Hepatocyte (in vitro differentiated cells): ENCODE measurements at regions not wholly inside any gene's neighbourhood (a gene's known extent, or its start where the extent isn't known, plus 50 kb on each side); places are given as distances from the start of the nearest gene placed in this dataset.

ENCODE experiments used
- DNase-seq: peaks from one replicate; pipeline ENCODE4 v3.0.0-alpha.2; 2016; ENCODE audit warnings: low spot score
- H2AFZ ChIP-seq: fragments of 200-600 bp; sonication (generic); 2 replicates; pipeline ENCODE4 v1.6.0; 2016; ENCODE audit warnings: antibody characterized with exemption, mild to moderate bottlenecking
- H3K27ac ChIP-seq: fragments of 200-600 bp; sonication (generic); 2 replicates; pipeline ENCODE4 v1.5.1; 2016; ENCODE audit warnings: mild to moderate bottlenecking
- H3K27me3 ChIP-seq: fragments of 200-600 bp; sonication (generic); 2 replicates; pipeline ENCODE4 v1.6.1; 2016
- H3K36me3 ChIP-seq: fragments of 200-600 bp; sonication (generic); replicated peaks from 2 replicates; pipeline ENCODE4 v1.5.1; 2016; ENCODE audit warnings: low read depth; ENCODE audit not compliant: insufficient read depth
- H3K4me1 ChIP-seq: fragments of 200-600 bp; sonication (generic); 2 replicates; pipeline ENCODE4 v1.5.1; 2016; ENCODE audit warnings: mild to moderate bottlenecking, moderate library complexity; ENCODE audit not compliant: insufficient read depth
- H3K4me2 ChIP-seq: fragments of 200-600 bp; sonication (generic); 2 replicates; pipeline ENCODE4 v1.6.0; 2016
- H3K4me3 ChIP-seq: fragments of 200-600 bp; sonication (generic); 2 replicates; pipeline ENCODE4 v1.5.1; 2016; ENCODE audit warnings: mild to moderate bottlenecking
- H3K79me2 ChIP-seq: fragments of 200-600 bp; sonication (generic); 2 replicates; pipeline ENCODE4 v1.6.0; 2017; ENCODE audit warnings: mild to moderate bottlenecking
- H3K9me2 ChIP-seq: fragments of 200-600 bp; sonication (generic); replicated peaks from 2 replicates; pipeline ENCODE4 v1.6.0; 2017; ENCODE audit warnings: mild to moderate bottlenecking; ENCODE audit not compliant: insufficient read depth
- H3K9me3 ChIP-seq: fragments of 200-600 bp; sonication (generic); 2 replicates; pipeline ENCODE4 v1.5.1; 2016; ENCODE audit warnings: low read depth, mild to moderate bottlenecking
- H4K20me1 ChIP-seq: fragments of 200-600 bp; sonication (generic); 2 replicates; pipeline ENCODE4 v1.6.0; 2016; ENCODE audit warnings: mild to moderate bottlenecking; ENCODE audit not compliant: insufficient read depth, poor library complexity, severe bottlenecking
- EZH2 ChIP-seq: fragments of 200-600 bp; sonication (generic); IDR thresholded peaks from 2 replicates; pipeline ENCODE4 v1.6.1; 2016; ENCODE audit warnings: antibody characterized with exemption, mild to moderate bottlenecking, borderline replicate concordance
- EZH2phosphoT487 ChIP-seq: fragments of 200-600 bp; sonication (generic); IDR thresholded peaks from one replicate; pipeline ENCODE4 v1.6.1; 2018; ENCODE audit warnings: antibody characterized with exemption, mild to moderate bottlenecking, low read depth, moderate library complexity; ENCODE audit not compliant: unreplicated experiment, severe bottlenecking
- WGBS: methylation state at CpG from one replicate; pipeline ENCODE4 v1.1.6; 2016; ENCODE audit warnings: low lambda C conversion rate; ENCODE audit errors: missing lambda C conversion rate; 5-methylcytosine and 5-hydroxymethylcytosine counted together
- TF ChIP-seq, protein P1 (sequence below): fragments of 200-600 bp; sonication (generic); IDR thresholded peaks from 2 replicates; pipeline ENCODE4 v1.5.1; 2016; ENCODE audit warnings: antibody characterized with exemption, mild to moderate bottlenecking; ENCODE audit not compliant: poor library complexity

- DNase-seq, result no peak
- H2AFZ ChIP-seq, result no peak overlapping the region
- H3K9me2 ChIP-seq, result no peaks in the 10 kb centered on the region
- H3K79me2 ChIP-seq, result no peaks in the 10 kb centered on the region
- TF ChIP-seq EZH2phosphoT487, result no peak
- TF ChIP-seq, protein P1, sequence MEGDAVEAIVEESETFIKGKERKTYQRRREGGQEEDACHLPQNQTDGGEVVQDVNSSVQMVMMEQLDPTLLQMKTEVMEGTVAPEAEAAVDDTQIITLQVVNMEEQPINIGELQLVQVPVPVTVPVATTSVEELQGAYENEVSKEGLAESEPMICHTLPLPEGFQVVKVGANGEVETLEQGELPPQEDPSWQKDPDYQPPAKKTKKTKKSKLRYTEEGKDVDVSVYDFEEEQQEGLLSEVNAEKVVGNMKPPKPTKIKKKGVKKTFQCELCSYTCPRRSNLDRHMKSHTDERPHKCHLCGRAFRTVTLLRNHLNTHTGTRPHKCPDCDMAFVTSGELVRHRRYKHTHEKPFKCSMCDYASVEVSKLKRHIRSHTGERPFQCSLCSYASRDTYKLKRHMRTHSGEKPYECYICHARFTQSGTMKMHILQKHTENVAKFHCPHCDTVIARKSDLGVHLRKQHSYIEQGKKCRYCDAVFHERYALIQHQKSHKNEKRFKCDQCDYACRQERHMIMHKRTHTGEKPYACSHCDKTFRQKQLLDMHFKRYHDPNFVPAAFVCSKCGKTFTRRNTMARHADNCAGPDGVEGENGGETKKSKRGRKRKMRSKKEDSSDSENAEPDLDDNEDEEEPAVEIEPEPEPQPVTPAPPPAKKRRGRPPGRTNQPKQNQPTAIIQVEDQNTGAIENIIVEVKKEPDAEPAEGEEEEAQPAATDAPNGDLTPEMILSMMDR, result no peak
- no peak for TF ChIP-seq EZH2
- no peaks in the 10 kb centered on the region for H3K27me3 ChIP-seq
- H3K4me1 ChIP-seq, result peaks cover 4% of the 10 kb centered on the region
- H4K20me1 ChIP-seq, result no peaks in the 10 kb centered on the region
- H3K4me3 ChIP-seq, result no peak overlapping the region
- 42% methylated on average over 2 of the region's 2 CpGs for WGBS
- H3K4me2 ChIP-seq, result no peak overlapping the region
- no peaks in the 10 kb centered on the region for H3K36me3 ChIP-seq
- no peak overlapping the region for H3K27ac ChIP-seq
- H3K9me3 ChIP-seq, result no peaks in the 10 kb centered on the region
Observed at GRCh38 chr11:107197932-107198331, 179.7 kb upstream of the GUCY1A2 start.

GRCh38 chr11:107196732-107197131, 178.5 kb upstream of the GUCY1A2 start:
- DNase-seq, result peak; percentile 49

GRCh38 chr11:107184986-107185385, 166.7 kb upstream of the GUCY1A2 start:
- no peaks in the 10 kb centered on the region for H3K27me3 ChIP-seq
- H3K9me3 ChIP-seq, result no peaks in the 10 kb centered on the region
- no peaks in the 10 kb centered on the region for H3K36me3 ChIP-seq
- H2AFZ ChIP-seq, result no peak overlapping the region
- H3K4me1 ChIP-seq, result no peaks in the 10 kb centered on the region
- no peak overlapping the region for H3K27ac ChIP-seq
- no peaks in the 10 kb centered on the region for H3K9me2 ChIP-seq
- no peak overlapping the region for H3K4me3 ChIP-seq
- H4K20me1 ChIP-seq, result no peaks in the 10 kb centered on the region
- no peak for DNase-seq
- no peaks in the 10 kb centered on the region for H3K79me2 ChIP-seq
- TF ChIP-seq EZH2 (no peak), EZH2phosphoT487 (no peak)
- TF ChIP-seq, protein P1, result no peak
- no peak overlapping the region for H3K4me2 ChIP-seq

More at GRCh38 chr11:107196732-107197131, 178.5 kb upstream of the GUCY1A2 start:
- Histone ChIP-seq H3K27me3 (no peaks in the 10 kb centered on the region), H3K79me2 (no peaks in the 10 kb centered on the region), H3K27ac (peak overlapping the region; percentile 71), H4K20me1 (no peaks in the 10 kb centered on the region), H3K36me3 (no peaks in the 10 kb centered on the region), H3K9me3 (no peaks in the 10 kb centered on the region), H3K4me3 (no peak overlapping the region), H3K4me1 (peaks cover 4% of the 10 kb centered on the region), H3K9me2 (no peaks in the 10 kb centered on the region), H2AFZ (no peak overlapping the region), H3K4me2 (peak overlapping the region; percentile 20)
- 75% methylated on average over 1 of the region's 1 CpG for WGBS
- TF ChIP-seq, protein P1, result no peak
- TF ChIP-seq EZH2phosphoT487, result no peak
- no peak for TF ChIP-seq EZH2

DNA sequence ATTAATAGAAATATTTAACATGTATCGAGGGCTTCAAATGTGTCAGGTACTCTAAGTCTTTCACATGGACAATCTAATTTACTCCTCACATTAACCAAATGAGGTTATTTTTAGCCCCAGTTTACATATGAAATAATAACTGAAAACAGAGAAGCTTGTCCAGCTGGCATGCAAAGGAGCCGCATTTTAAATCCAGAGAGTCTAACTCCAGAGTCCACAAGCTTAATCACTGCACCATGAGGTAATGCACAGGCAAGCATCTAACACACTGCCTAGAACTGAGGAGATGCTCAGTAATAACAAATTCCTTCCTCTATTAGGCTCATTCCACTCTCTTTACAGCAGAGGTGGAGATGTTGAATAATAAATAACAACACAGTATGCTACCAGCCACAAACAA, 165.7 kb upstream of the GUCY1A2 start:
- Histone ChIP-seq H3K4me1 (no peaks in the 10 kb centered on the region), H3K4me3 (no peak overlapping the region), H2AFZ (no peak overlapping the region), H3K79me2 (no peaks in the 10 kb centered on the region), H3K27me3 (no peaks in the 10 kb centered on the region), H3K9me2 (no peaks in the 10 kb centered on the region), H3K27ac (no peak overlapping the region), H4K20me1 (no peaks in the 10 kb centered on the region), H3K4me2 (no peak overlapping the region), H3K36me3 (no peaks in the 10 kb centered on the region), H3K9me3 (no peaks in the 10 kb centered on the region)
- no peak for TF ChIP-seq EZH2
- TF ChIP-seq, protein P1, result no peak
- no peak for TF ChIP-seq EZH2phosphoT487
- WGBS, result 89% methylated on average over 2 of the region's 2 CpGs
- no peak for DNase-seq
